ENCODE measurements at regions not wholly inside any gene's neighbourhood (a gene's known extent, or its start where the extent isn't known, plus 50 kb on each side); places are given as distances from the start of the nearest gene placed in this dataset.

DNA sequence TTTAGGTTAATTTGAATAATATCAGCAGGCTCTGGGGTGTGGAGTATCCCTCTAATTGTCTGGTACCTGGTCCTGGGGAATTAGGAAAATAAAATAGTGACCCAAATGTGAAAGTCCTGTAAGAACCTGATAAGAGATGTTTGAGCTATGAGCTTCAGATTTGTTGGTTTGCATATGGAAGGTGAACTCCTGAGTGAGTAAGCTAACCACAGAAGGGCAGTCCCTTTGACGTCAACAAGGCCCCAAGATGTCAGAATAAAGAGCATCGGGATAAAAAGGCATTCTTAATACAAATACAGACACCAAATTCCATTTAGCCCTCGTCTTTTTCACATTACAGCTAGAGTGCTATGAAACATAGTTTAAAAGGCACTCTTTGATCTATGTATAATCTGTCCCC lies 1366.3 kb upstream of the TMEFF2 start:
- no peaks in the 10 kb centered on the region for H3K79me2 ChIP-seq (ENCODE audit: insufficient read depth, low read length)
- no peaks in the 10 kb centered on the region for H4K20me1 ChIP-seq (ENCODE audit: insufficient read depth, low read length, poor library complexity, severe bottlenecking)
- no peaks in the 10 kb centered on the region for H3F3A ChIP-seq (ENCODE audit: low read depth)
- no peaks in the 10 kb centered on the region for H3K27me3 ChIP-seq (ENCODE audit: insufficient read depth, low read length, poor library complexity, severe bottlenecking)
- no peak overlapping the region for H3K4me3 ChIP-seq (ENCODE audit: low read length, poor library complexity, severe bottlenecking)
- no peaks in the 10 kb centered on the region for H3K9me2 ChIP-seq (replicated peaks; ENCODE audit: low read depth, low read length)
- TF ChIP-seq, protein P1, sequence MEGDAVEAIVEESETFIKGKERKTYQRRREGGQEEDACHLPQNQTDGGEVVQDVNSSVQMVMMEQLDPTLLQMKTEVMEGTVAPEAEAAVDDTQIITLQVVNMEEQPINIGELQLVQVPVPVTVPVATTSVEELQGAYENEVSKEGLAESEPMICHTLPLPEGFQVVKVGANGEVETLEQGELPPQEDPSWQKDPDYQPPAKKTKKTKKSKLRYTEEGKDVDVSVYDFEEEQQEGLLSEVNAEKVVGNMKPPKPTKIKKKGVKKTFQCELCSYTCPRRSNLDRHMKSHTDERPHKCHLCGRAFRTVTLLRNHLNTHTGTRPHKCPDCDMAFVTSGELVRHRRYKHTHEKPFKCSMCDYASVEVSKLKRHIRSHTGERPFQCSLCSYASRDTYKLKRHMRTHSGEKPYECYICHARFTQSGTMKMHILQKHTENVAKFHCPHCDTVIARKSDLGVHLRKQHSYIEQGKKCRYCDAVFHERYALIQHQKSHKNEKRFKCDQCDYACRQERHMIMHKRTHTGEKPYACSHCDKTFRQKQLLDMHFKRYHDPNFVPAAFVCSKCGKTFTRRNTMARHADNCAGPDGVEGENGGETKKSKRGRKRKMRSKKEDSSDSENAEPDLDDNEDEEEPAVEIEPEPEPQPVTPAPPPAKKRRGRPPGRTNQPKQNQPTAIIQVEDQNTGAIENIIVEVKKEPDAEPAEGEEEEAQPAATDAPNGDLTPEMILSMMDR (conservative IDR thresholded peaks at IDR 0.05; ENCODE audit: low read length), result no peak
- no peak for TF ChIP-seq EZH2phosphoT487 (IDR thresholded peaks at IDR 0.05; ENCODE audit: borderline replicate concordance)
- no peak overlapping the region for H3K4me2 ChIP-seq (ENCODE audit: low read depth, low read length, poor library complexity, severe bottlenecking)
- H3K9ac ChIP-seq (ENCODE audit: low read depth, low read length, poor library complexity, severe bottlenecking), result no peak overlapping the region
- no peaks in the 10 kb centered on the region for H3K9me3 ChIP-seq (ENCODE audit: insufficient read depth, low read depth, low read length)
- no peaks in the 10 kb centered on the region for H3K36me3 ChIP-seq (ENCODE audit: insufficient read depth, low read length)
- H2AFZ ChIP-seq (ENCODE audit: low read length), result no peak overlapping the region
- no peaks in the 10 kb centered on the region for H3K4me1 ChIP-seq (ENCODE audit: insufficient read depth, low read length, poor library complexity, severe bottlenecking)

DNA sequence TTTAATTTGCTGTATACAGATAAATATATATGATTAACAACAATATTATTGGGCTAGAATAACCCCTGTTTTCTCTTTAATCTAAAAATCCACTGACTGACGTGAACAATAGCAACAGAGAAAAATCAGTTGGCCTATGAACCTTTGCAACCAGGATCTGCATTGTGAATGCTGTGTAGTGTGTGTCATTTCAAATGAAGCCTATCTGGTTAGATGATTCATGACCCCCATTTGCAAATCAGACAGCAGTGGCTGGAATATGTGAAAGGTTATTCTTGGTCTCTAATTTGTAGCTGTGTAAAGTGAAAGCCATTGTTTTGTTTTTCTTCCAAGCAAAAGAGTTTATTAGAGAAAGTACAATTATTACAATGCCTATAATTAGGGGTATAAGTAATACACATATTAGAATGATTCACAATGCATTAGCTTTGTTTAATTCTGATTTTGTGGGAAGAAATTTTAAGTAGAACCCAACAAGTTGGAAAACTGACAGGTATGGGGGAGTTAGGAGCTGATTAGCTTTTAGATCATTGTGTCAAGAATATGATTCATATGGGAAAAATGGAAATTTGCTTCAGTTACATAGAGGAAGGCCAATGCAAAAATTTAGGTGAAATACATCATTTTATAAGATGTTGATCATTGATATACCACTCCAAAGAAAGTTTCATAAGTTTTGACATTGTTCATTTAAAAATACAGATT lies 1362.2 kb upstream of the TMEFF2 start:
- no peak overlapping the region for H2AFZ ChIP-seq (ENCODE audit: low read length)
- H3K9me3 ChIP-seq (ENCODE audit: insufficient read depth, low read depth, low read length), result no peaks in the 10 kb centered on the region
- TF ChIP-seq, protein P1 (conservative IDR thresholded peaks at IDR 0.05; ENCODE audit: low read length), result no peak
- no peak for TF ChIP-seq EZH2phosphoT487 (IDR thresholded peaks at IDR 0.05; ENCODE audit: borderline replicate concordance)
- no peaks in the 10 kb centered on the region for H4K20me1 ChIP-seq (ENCODE audit: insufficient read depth, low read length, poor library complexity, severe bottlenecking)
- no peaks in the 10 kb centered on the region for H3K4me1 ChIP-seq (ENCODE audit: insufficient read depth, low read length, poor library complexity, severe bottlenecking)
- no peaks in the 10 kb centered on the region for H3K36me3 ChIP-seq (ENCODE audit: insufficient read depth, low read length)
- H3F3A ChIP-seq (ENCODE audit: low read depth), result no peaks in the 10 kb centered on the region
- no peak overlapping the region for H3K4me2 ChIP-seq (ENCODE audit: low read depth, low read length, poor library complexity, severe bottlenecking)
- no peak overlapping the region for H3K4me3 ChIP-seq (ENCODE audit: low read length, poor library complexity, severe bottlenecking)
- no peaks in the 10 kb centered on the region for H3K9me2 ChIP-seq (replicated peaks; ENCODE audit: low read depth, low read length)
- no peak overlapping the region for H3K9ac ChIP-seq (ENCODE audit: low read depth, low read length, poor library complexity, severe bottlenecking)
- H3K79me2 ChIP-seq (ENCODE audit: insufficient read depth, low read length), result no peaks in the 10 kb centered on the region
- H3K27me3 ChIP-seq (ENCODE audit: insufficient read depth, low read length, poor library complexity, severe bottlenecking), result no peaks in the 10 kb centered on the region

- no peaks in the 10 kb centered on the region for H3K9me3 ChIP-seq (ENCODE audit: insufficient read depth, low read depth, low read length)
- no peaks in the 10 kb centered on the region for H4K20me1 ChIP-seq (ENCODE audit: insufficient read depth, low read length, poor library complexity, severe bottlenecking)
- H2AFZ ChIP-seq (ENCODE audit: low read length), result no peak overlapping the region
- no peak overlapping the region for H3K4me3 ChIP-seq (ENCODE audit: low read length, poor library complexity, severe bottlenecking)
- no peak overlapping the region for H3K4me2 ChIP-seq (ENCODE audit: low read depth, low read length, poor library complexity, severe bottlenecking)
- no peaks in the 10 kb centered on the region for H3K36me3 ChIP-seq (ENCODE audit: insufficient read depth, low read length)
- H3K9ac ChIP-seq (ENCODE audit: low read depth, low read length, poor library complexity, severe bottlenecking), result no peak overlapping the region
- no peaks in the 10 kb centered on the region for H3K27me3 ChIP-seq (ENCODE audit: insufficient read depth, low read length, poor library complexity, severe bottlenecking)
- TF ChIP-seq EZH2phosphoT487 (IDR thresholded peaks at IDR 0.05; ENCODE audit: borderline replicate concordance), result no peak
- TF ChIP-seq, protein P1 (conservative IDR thresholded peaks at IDR 0.05; ENCODE audit: low read length), result no peak
- no peaks in the 10 kb centered on the region for H3K4me1 ChIP-seq (ENCODE audit: insufficient read depth, low read length, poor library complexity, severe bottlenecking)
- no peaks in the 10 kb centered on the region for H3F3A ChIP-seq (ENCODE audit: low read depth)
- no peaks in the 10 kb centered on the region for H3K79me2 ChIP-seq (ENCODE audit: insufficient read depth, low read length)
- H3K9me2 ChIP-seq (replicated peaks; ENCODE audit: low read depth, low read length), result no peaks in the 10 kb centered on the region
Measured at GRCh38 chr2:193549661-193550060, 1354.9 kb upstream of the TMEFF2 start.
